Transverse colon (tissue), 4 donors: ENCODE measurements at regions not wholly inside any gene's neighbourhood (a gene's known extent, or its start where the extent isn't known, plus 50 kb on each side); places are given as distances from the start of the nearest gene placed in this dataset.

Experiments
- DNase-seq: peaks from one replicate; pipeline ENCODE4 v3.0.0-alpha.2; 2019
- H3K27ac ChIP-seq, 4 donors: fragments of 200-600 bp; sonication (generic); 2 replicates each; pipeline ENCODE4 v1.5.1; 2016 to 2018; ENCODE audit warnings: inconsistent platforms in 4 of 4
- H3K27me3 ChIP-seq: fragments of 200-600 bp; sonication (generic); 2 replicates; pipeline ENCODE4 v1.5.1; 2017; ENCODE audit warnings: inconsistent platforms
- H3K36me3 ChIP-seq, 4 donors: fragments of 200-600 bp; sonication (generic); 2 replicates each; pipeline ENCODE4 v1.5.1; 2017 to 2019; ENCODE audit warnings: inconsistent platforms in 4 of 4
- H3K4me1 ChIP-seq, 4 donors: fragments of 200-600 bp; sonication (generic); 2 replicates each; pipeline ENCODE4 v1.5.1; 2017 to 2020; ENCODE audit warnings: inconsistent platforms in 4 of 4
- H3K4me3 ChIP-seq, 4 donors: fragments of 200-600 bp; sonication (generic); 1 replicate in 1 of 4; 2 replicates in 3 of 4; pipeline versions ENCODE4 v1.5.1 to v1.6.1; 2017 to 2019; ENCODE audit warnings: inconsistent platforms in 4 of 4
- H3K9me3 ChIP-seq, 2 donors: fragments of 200-600 bp; sonication (generic); 2 replicates each; pipeline ENCODE4 v1.5.1; 2017 to 2019; ENCODE audit warnings: inconsistent platforms in 2 of 2
- EP300 ChIP-seq: sonication (generic); formaldehyde crosslinking; IDR thresholded peaks from one replicate; pipeline ENCODE4 v1.6.1; 2017; ENCODE audit warnings: antibody characterized with exemption, low read depth
- POLR2A ChIP-seq: fragments of 450-650 bp; IDR thresholded peaks from one replicate; pipeline ENCODE4 v1.6.1; 2016; ENCODE audit warnings: antibody characterized with exemption, mild to moderate bottlenecking, moderate library complexity
- POLR2AphosphoS5 ChIP-seq, 3 donors: sonication (generic); formaldehyde crosslinking; IDR thresholded peaks; one replicate each; pipeline ENCODE4 v1.6.1; 2016; ENCODE audit warnings: antibody characterized with exemption in 3 of 3
- WGBS, 2 donors: methylation state at CpG; one replicate each; pipeline ENCODE4 v1.1.5; 2018; ENCODE audit warnings: low coverage in 1 of 2; 5-methylcytosine and 5-hydroxymethylcytosine counted together
- in situ Hi-C, 4 donors: fragments of 200-750 bp; cut with MboI; loops; one replicate each; pipeline versions ENCODE4 v1.15.0 to v1.15.1; 2017; ENCODE audit warnings: low sequenced_read_pairs in 3 of 4, low pct_ligation_motif_present in 1 of 4, low pct_unique_long_range_greater_than_20kb in 1 of 4
- intact Hi-C: fragments of 100-400 bp; cut with DNase I; formaldehyde crosslinking; loops from one replicate; pipeline ENCODE4 v1.15.1; 2023; ENCODE audit warnings: low total_unique reads
- TF ChIP-seq, protein P1 (sequence below), 5 experiments: fragments of 200-600 bp in 3 of 5; fragments of 450-650 bp in 2 of 5; sonication (generic) in 3 of 5; IDR thresholded peaks; 1 replicate in 2 of 5; 2 replicates in 3 of 5; pipeline ENCODE4 v1.5.1; 2016 to 2017; ENCODE audit warnings: antibody characterized with exemption in 5 of 5, inconsistent platforms in 3 of 5, mild to moderate bottlenecking in 2 of 5, moderate library complexity in 1 of 5

DNA sequence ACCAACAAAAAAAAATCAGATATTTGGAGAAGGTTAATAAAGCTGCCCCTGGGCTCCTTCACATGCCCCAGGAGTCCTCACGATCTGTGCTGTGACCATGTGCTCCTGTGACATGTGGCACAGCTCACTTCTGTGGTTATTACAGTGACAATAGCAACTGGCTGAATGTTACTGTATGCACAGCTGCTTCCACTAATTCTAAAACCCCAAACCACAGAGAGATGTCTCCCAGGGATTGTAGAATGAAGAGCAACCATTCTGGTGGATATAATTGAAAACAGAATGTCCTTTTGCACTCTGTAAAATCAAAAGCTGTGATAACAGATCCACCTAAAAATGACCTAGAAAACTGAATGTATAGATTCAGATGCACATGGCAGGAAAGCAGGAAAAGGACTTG, 489.2 kb upstream of the CNTN4 start:
- intact Hi-C loops (no loop called here), in situ Hi-C loops (no loop called here)
- no peaks in the 10 kb centered on the region for H3K4me1 ChIP-seq
- H3K36me3 ChIP-seq = no peaks in the 10 kb centered on the region
- WGBS, 2 donors = 56% methylated on average over 1 of the region's 1 CpG; no CpG with 5 or more reads in 1 of the 2 donors
- DNase-seq = no peak
- H3K9me3 ChIP-seq = no peaks in the 10 kb centered on the region
- TF ChIP-seq POLR2A = no peak
- no peak for TF ChIP-seq POLR2AphosphoS5 (IDR thresholded peaks at IDR 0.05)
- TF ChIP-seq, protein P1, sequence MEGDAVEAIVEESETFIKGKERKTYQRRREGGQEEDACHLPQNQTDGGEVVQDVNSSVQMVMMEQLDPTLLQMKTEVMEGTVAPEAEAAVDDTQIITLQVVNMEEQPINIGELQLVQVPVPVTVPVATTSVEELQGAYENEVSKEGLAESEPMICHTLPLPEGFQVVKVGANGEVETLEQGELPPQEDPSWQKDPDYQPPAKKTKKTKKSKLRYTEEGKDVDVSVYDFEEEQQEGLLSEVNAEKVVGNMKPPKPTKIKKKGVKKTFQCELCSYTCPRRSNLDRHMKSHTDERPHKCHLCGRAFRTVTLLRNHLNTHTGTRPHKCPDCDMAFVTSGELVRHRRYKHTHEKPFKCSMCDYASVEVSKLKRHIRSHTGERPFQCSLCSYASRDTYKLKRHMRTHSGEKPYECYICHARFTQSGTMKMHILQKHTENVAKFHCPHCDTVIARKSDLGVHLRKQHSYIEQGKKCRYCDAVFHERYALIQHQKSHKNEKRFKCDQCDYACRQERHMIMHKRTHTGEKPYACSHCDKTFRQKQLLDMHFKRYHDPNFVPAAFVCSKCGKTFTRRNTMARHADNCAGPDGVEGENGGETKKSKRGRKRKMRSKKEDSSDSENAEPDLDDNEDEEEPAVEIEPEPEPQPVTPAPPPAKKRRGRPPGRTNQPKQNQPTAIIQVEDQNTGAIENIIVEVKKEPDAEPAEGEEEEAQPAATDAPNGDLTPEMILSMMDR (IDR thresholded peaks at IDR 0.05) = no peak
- no peaks in the 10 kb centered on the region for H3K27me3 ChIP-seq
- no peak overlapping the region for H3K4me3 ChIP-seq
- no peak overlapping the region for H3K27ac ChIP-seq

DNA sequence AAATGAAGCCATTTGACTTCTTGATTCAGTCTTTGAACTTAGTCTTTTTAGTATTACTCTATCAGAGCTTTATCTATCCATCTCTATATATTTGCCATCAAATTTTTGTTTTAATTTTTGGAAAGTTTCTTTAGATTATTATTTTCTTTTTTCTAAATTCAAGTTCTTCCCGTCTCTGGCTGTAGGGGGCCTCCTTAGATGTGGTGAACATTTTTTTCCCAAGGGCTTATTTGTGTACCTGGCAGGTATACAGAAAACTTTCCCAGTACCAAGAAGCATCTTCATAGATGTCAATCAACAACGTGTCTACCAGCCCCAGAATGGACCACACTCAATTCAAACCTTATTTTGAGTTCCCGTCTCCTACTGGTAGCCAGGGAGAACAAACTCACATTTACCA, 486.8 kb upstream of the CNTN4 start:
- in situ Hi-C loops (no loop called here), intact Hi-C loops (no loop called here)
- DNase-seq = no peak
- Histone ChIP-seq H3K4me3 (no peak overlapping the region), H3K36me3 (no peaks in the 10 kb centered on the region), H3K4me1 (peaks cover 0 to 3% (median 0%) of the 10 kb centered on the region in 4 donors), H3K27ac (no peak overlapping the region), H3K9me3 (no peaks in the 10 kb centered on the region), H3K27me3 (no peaks in the 10 kb centered on the region)
- TF ChIP-seq EP300 = no peak
- TF ChIP-seq, protein P1 (IDR thresholded peaks at IDR 0.05) = no peak
- TF ChIP-seq POLR2A = no peak
- TF ChIP-seq POLR2AphosphoS5 (IDR thresholded peaks at IDR 0.05) = no peak
- WGBS, 2 donors = 65% methylated on average over 3 of the region's 3 CpGs

DNA sequence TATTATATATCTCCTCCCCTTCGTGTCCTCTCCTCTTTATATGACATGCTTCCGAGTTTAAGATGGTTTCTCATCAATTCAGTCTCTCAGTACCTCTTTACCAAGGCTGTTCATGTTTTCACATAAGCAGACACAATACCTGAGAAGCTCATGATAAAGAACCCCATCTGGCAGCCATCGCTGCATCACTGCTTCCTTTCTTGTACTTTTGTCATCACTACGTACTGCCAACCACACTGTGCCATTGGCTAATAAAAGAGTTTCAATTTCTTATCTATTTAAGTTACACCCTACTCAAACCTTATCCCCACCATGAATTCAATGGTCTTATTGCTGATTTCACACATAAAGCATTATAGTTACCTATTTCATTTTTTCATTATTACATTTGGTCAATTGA, 484.7 kb upstream of the CNTN4 start:
- no peaks in the 10 kb centered on the region for H3K9me3 ChIP-seq
- DNase-seq = no peak
- intact Hi-C loops = no loop called here
- H3K4me3 ChIP-seq = no peak overlapping the region
- in situ Hi-C loops = no loop called here
- no peaks in the 10 kb centered on the region for H3K36me3 ChIP-seq
- TF ChIP-seq EP300 (no peak), POLR2AphosphoS5 (IDR thresholded peaks at IDR 0.05) (no peak), POLR2A (no peak)
- TF ChIP-seq, protein P1 (IDR thresholded peaks at IDR 0.05) = no peak
- peaks cover 0 to 4% (median 0%) of the 10 kb centered on the region in 4 donors for H3K4me1 ChIP-seq
- no peaks in the 10 kb centered on the region for H3K27me3 ChIP-seq
- 67 to 82% methylated on average over 4 of the region's 4 CpGs for WGBS, 2 donors
- H3K27ac ChIP-seq = no peak overlapping the region

DNA sequence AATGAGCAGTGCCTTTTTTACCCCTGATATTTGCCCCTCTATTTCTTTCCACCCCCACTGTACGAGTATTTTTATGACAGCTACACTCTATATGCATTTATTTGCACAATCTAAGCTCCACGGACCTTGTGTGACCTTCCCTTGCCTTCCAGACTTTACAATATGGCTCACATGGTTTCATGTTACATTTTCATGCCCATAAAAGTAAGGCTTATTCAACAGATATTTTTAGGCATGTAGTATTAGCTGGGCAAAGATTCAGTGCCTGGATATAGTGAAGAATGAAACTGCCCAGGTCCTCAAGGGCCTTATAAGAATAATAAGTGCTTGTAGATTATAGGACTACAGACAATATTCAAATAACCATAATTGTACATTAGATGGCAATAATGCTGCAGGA, 481.9 kb upstream of the CNTN4 start:
- TF ChIP-seq, protein P1 (IDR thresholded peaks at IDR 0.05) = no peak
- TF ChIP-seq EP300 (no peak), POLR2A (no peak), POLR2AphosphoS5 (IDR thresholded peaks at IDR 0.05) (no peak)
- no peak for DNase-seq
- 8 to 10% methylated on average over 2 of the region's 2 CpGs for WGBS, 2 donors
- intact Hi-C loops = no loop called here
- in situ Hi-C loops = no loop called here
- peaks cover 0 to 4% (median 0%) of the 10 kb centered on the region in 4 donors for H3K4me1 ChIP-seq
- no peaks in the 10 kb centered on the region for H3K36me3 ChIP-seq
- no peak overlapping the region for H3K27ac ChIP-seq
- no peaks in the 10 kb centered on the region for H3K27me3 ChIP-seq
- no peaks in the 10 kb centered on the region for H3K9me3 ChIP-seq
- H3K4me3 ChIP-seq = no peak overlapping the region
